ENCODE measurements at regions not wholly inside any gene's neighbourhood (a gene's known extent, or its start where the extent isn't known, plus 50 kb on each side); places are given as distances from the start of the nearest gene placed in this dataset.

DNA sequence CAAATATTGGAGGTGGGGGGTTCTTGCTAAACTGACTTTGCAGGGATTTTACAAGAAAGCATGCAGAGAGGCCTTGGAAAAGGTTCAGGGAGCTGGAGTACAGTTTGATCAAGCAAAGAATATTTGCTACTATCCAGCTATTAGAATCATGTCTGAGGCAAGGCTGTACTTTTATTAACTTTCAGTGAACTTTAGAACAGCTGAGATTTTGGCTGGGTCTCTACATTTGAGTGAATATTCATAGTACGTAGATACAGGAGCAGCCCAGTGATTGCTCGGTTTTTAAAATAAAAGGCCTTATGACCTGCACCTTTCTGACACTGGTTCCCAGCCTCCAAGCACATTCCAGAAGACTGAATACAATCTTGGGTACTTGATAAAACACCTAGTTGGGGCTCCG lies 496.8 kb upstream of the AKR1E2 start:
- no peak for TF ChIP-seq POLR2AphosphoS5 (IDR thresholded peaks at IDR 0.05)
- TF ChIP-seq, protein P1, sequence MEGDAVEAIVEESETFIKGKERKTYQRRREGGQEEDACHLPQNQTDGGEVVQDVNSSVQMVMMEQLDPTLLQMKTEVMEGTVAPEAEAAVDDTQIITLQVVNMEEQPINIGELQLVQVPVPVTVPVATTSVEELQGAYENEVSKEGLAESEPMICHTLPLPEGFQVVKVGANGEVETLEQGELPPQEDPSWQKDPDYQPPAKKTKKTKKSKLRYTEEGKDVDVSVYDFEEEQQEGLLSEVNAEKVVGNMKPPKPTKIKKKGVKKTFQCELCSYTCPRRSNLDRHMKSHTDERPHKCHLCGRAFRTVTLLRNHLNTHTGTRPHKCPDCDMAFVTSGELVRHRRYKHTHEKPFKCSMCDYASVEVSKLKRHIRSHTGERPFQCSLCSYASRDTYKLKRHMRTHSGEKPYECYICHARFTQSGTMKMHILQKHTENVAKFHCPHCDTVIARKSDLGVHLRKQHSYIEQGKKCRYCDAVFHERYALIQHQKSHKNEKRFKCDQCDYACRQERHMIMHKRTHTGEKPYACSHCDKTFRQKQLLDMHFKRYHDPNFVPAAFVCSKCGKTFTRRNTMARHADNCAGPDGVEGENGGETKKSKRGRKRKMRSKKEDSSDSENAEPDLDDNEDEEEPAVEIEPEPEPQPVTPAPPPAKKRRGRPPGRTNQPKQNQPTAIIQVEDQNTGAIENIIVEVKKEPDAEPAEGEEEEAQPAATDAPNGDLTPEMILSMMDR (IDR thresholded peaks at IDR 0.05), result no peak

All from sigmoid colon (tissue), 4 donors.